Loucy (cell line): ENCODE measurements at regions not wholly inside any gene's neighbourhood (a gene's known extent, or its start where the extent isn't known, plus 50 kb on each side); places are given as distances from the start of the nearest gene placed in this dataset.

Experiments
- H2AFZ ChIP-seq: fragments of 200-600 bp; sonication (generic); 2 replicates; pipeline ENCODE4 v1.6.0; 2016; ENCODE audit warnings: antibody characterized with exemption, mild to moderate bottlenecking, low read length, moderate library complexity
- H3F3A ChIP-seq: fragments of 200-600 bp; 2 replicates; pipeline ENCODE4 v1.6.0; 2016; ENCODE audit warnings: antibody characterized with exemption, low read depth, mild to moderate bottlenecking
- H3K27me3 ChIP-seq: fragments of 200-600 bp; sonication (generic); 2 replicates; pipeline ENCODE4 v1.6.1; 2014; ENCODE audit warnings: low read length, mild to moderate bottlenecking; ENCODE audit not compliant: insufficient read depth, poor library complexity, severe bottlenecking
- H3K36me3 ChIP-seq: fragments of 200-600 bp; sonication (generic); 2 replicates; pipeline ENCODE4 v1.6.1; 2016; ENCODE audit warnings: low read length; ENCODE audit not compliant: insufficient read depth
- H3K4me1 ChIP-seq: fragments of 200-600 bp; sonication (generic); 2 replicates; pipeline ENCODE4 v1.5.1; 2014; ENCODE audit warnings: low read length, mild to moderate bottlenecking; ENCODE audit not compliant: insufficient read depth, poor library complexity, severe bottlenecking
- H3K4me2 ChIP-seq: fragments of 200-600 bp; sonication (generic); 2 replicates; pipeline ENCODE4 v1.6.0; 2014; ENCODE audit warnings: antibody characterized with exemption, low read length, low read depth, mild to moderate bottlenecking; ENCODE audit not compliant: poor library complexity, severe bottlenecking
- H3K4me3 ChIP-seq: fragments of 200-600 bp; sonication (generic); 2 replicates; pipeline ENCODE4 v1.5.1; 2014; ENCODE audit warnings: low read length, mild to moderate bottlenecking, mixed read lengths; ENCODE audit not compliant: poor library complexity, severe bottlenecking
- H3K79me2 ChIP-seq: fragments of 200-600 bp; sonication (generic); 2 replicates; pipeline ENCODE4 v1.6.1; 2014; ENCODE audit warnings: low read length; ENCODE audit not compliant: insufficient read depth
- H3K9ac ChIP-seq: fragments of 200-600 bp; sonication (generic); 2 replicates; pipeline ENCODE4 v1.6.0; 2014; ENCODE audit warnings: mild to moderate bottlenecking, low read depth, low read length, moderate library complexity; ENCODE audit not compliant: poor library complexity, severe bottlenecking
- H3K9me2 ChIP-seq: fragments of 200-600 bp; sonication (generic); replicated peaks from 2 replicates; pipeline ENCODE4 v1.6.1; 2016; ENCODE audit warnings: low read depth, low read length, mixed read lengths
- H3K9me3 ChIP-seq: fragments of 200-600 bp; sonication (generic); 2 replicates; pipeline ENCODE4 v1.6.1; 2014; ENCODE audit warnings: mild to moderate bottlenecking, antibody characterized with exemption, low read length, low read depth; ENCODE audit not compliant: insufficient read depth
- H4K20me1 ChIP-seq: fragments of 200-600 bp; sonication (generic); 2 replicates; pipeline ENCODE4 v1.6.0; 2014; ENCODE audit warnings: antibody characterized with exemption, low read length, mild to moderate bottlenecking; ENCODE audit not compliant: insufficient read depth, poor library complexity, severe bottlenecking
- EZH2phosphoT487 ChIP-seq: fragments of 200-600 bp; IDR thresholded peaks from 2 replicates; pipeline ENCODE4 v1.6.1; 2018; ENCODE audit warnings: antibody characterized with exemption, mild to moderate bottlenecking, moderate library complexity, borderline replicate concordance
- TF ChIP-seq, protein P1 (sequence below): fragments of 200-600 bp; sonication (generic); conservative IDR thresholded peaks from 2 replicates; pipeline ENCODE4 v1.5.1; 2014; ENCODE audit warnings: mild to moderate bottlenecking, antibody characterized with exemption, low read length

DNA sequence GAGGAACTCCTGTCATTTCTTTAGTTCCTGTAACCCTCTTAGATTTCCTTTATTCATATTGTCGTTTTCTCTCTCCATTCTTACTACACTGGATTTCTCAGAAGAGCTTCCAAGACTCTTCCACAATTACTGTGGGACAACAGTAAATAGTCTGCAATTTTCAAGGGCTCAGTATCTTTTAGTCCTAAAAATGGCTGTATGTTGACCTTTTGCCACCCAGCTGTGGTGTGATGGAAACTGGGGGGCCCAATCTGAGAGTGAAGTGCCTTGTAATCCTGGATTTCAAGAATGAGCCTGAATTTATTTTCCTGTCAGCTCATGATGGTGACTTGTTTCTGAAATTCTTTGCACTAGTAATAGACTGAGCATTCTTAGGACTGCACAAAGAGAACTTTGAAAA is 277.6 kb upstream of the RASGRP1 start:
- Histone ChIP-seq H4K20me1 (no peaks in the 10 kb centered on the region), H3K9me2 (no peaks in the 10 kb centered on the region), H3F3A (no peaks in the 10 kb centered on the region), H3K4me1 (no peaks in the 10 kb centered on the region), H3K4me3 (no peak overlapping the region), H3K4me2 (no peak overlapping the region), H2AFZ (no peak overlapping the region), H3K9me3 (no peaks in the 10 kb centered on the region), H3K79me2 (no peaks in the 10 kb centered on the region), H3K27me3 (no peaks in the 10 kb centered on the region), H3K9ac (no peak overlapping the region), H3K36me3 (no peaks in the 10 kb centered on the region)
- TF ChIP-seq, protein P1, sequence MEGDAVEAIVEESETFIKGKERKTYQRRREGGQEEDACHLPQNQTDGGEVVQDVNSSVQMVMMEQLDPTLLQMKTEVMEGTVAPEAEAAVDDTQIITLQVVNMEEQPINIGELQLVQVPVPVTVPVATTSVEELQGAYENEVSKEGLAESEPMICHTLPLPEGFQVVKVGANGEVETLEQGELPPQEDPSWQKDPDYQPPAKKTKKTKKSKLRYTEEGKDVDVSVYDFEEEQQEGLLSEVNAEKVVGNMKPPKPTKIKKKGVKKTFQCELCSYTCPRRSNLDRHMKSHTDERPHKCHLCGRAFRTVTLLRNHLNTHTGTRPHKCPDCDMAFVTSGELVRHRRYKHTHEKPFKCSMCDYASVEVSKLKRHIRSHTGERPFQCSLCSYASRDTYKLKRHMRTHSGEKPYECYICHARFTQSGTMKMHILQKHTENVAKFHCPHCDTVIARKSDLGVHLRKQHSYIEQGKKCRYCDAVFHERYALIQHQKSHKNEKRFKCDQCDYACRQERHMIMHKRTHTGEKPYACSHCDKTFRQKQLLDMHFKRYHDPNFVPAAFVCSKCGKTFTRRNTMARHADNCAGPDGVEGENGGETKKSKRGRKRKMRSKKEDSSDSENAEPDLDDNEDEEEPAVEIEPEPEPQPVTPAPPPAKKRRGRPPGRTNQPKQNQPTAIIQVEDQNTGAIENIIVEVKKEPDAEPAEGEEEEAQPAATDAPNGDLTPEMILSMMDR = no peak
- TF ChIP-seq EZH2phosphoT487 = no peak

DNA sequence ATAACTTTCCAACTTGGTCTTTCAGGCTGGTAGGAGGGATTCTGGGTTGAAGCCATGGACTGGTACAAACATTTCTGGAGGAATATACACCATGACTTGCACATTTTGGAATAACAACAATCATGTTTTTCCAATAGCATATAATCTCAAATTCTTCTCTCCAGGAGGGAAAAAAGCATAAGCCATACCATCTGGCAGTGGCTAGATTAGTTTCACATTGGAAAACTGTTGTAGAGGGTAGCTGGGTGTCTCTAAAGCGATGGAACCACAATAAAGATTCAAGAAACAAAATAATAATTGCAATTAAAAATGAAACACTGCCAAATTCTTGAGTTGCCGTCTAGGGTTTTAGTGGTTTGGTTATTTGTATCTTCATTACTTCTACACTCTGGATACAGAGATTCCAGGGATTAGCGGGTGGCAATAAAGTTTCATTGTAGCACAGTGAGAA is 278.5 kb upstream of the RASGRP1 start:
- no peaks in the 10 kb centered on the region for H3F3A ChIP-seq
- TF ChIP-seq, protein P1 = no peak
- no peak for TF ChIP-seq EZH2phosphoT487
- H3K4me1 ChIP-seq = no peaks in the 10 kb centered on the region
- no peaks in the 10 kb centered on the region for H3K79me2 ChIP-seq
- no peak overlapping the region for H3K9ac ChIP-seq
- H3K4me3 ChIP-seq = no peak overlapping the region
- no peaks in the 10 kb centered on the region for H4K20me1 ChIP-seq
- no peaks in the 10 kb centered on the region for H3K9me2 ChIP-seq
- H2AFZ ChIP-seq = no peak overlapping the region
- H3K27me3 ChIP-seq = no peaks in the 10 kb centered on the region
- H3K9me3 ChIP-seq = no peaks in the 10 kb centered on the region
- no peaks in the 10 kb centered on the region for H3K36me3 ChIP-seq
- H3K4me2 ChIP-seq = no peak overlapping the region

DNA sequence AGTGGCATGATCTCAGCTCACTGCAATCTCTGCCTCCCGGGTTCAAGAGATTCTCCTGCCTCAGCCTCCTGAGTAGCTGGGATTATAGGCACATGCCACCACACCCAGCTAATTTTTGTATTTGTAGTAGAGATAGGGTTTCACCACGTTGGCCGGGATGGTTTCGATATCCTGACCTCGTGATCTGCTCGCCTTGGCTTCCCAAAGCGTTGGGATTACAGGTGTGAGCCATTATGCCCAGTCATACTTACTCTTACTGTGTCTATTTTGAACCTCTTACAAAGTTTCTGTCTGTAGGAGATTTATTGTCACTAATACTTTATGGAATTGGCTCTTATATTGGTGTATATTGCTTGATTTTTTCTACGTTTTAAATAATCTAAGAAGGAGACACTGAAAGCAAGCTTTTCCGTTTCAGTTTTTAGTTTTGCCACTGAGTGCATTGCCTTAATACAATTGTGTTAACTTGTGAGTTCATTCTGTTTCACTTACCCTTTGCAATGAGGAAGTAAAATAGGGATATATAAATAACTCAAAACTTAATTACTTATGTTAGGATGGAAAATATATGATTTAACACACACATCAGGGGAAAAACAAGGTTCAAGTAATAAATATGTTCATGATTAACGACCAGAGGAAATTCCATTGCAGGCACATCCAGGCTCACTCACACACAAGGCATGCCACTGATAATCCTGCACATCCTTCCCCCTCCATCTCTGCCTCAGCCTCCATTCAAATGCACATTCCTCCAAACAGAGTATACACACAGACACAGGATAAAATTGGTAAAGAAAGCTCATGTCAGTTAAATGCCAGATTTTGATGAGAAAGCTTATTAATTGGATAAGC is 279.3 kb upstream of the RASGRP1 start:
- no peaks in the 10 kb centered on the region for H4K20me1 ChIP-seq
- no peaks in the 10 kb centered on the region for H3K9me2 ChIP-seq
- TF ChIP-seq, protein P1 = no peak
- TF ChIP-seq EZH2phosphoT487 = no peak
- no peaks in the 10 kb centered on the region for H3K27me3 ChIP-seq
- H3K4me3 ChIP-seq = no peak overlapping the region
- H3K79me2 ChIP-seq = no peaks in the 10 kb centered on the region
- H3K9me3 ChIP-seq = no peaks in the 10 kb centered on the region
- no peaks in the 10 kb centered on the region for H3K4me1 ChIP-seq
- H3F3A ChIP-seq = no peaks in the 10 kb centered on the region
- H3K36me3 ChIP-seq = no peaks in the 10 kb centered on the region
- H2AFZ ChIP-seq = no peak overlapping the region
- H3K4me2 ChIP-seq = no peak overlapping the region
- H3K9ac ChIP-seq = no peak overlapping the region
